ENCODE measurements at regions not wholly inside any gene's neighbourhood (a gene's known extent, or its start where the extent isn't known, plus 50 kb on each side); places are given as distances from the start of the nearest gene placed in this dataset.

GRCh38 chr2:19656011-19656410, 245.8 kb downstream of the TTC32 start:
- TF ChIP-seq GATA2 (IDR thresholded peaks at IDR 0.05; ENCODE audit: low read depth, low read length) (no peak), GATA3 (IDR thresholded peaks at IDR 0.05; ENCODE audit: low read depth, low read length) (no peak)
